HT1080 (cell line): ENCODE measurements at regions not wholly inside any gene's neighbourhood (a gene's known extent, or its start where the extent isn't known, plus 50 kb on each side); places are given as distances from the start of the nearest gene placed in this dataset.
"Not testable (repeated sequence)": the region's sequence is repeated elsewhere in the genome, so short reads cannot be mapped to it uniquely, and the experiment has no call there.

ENCODE experiments used
- DNase-seq: peaks from one replicate; pipeline ENCODE4 v3.0.0-alpha.2; 2015; ENCODE audit warnings: low read depth

DNA sequence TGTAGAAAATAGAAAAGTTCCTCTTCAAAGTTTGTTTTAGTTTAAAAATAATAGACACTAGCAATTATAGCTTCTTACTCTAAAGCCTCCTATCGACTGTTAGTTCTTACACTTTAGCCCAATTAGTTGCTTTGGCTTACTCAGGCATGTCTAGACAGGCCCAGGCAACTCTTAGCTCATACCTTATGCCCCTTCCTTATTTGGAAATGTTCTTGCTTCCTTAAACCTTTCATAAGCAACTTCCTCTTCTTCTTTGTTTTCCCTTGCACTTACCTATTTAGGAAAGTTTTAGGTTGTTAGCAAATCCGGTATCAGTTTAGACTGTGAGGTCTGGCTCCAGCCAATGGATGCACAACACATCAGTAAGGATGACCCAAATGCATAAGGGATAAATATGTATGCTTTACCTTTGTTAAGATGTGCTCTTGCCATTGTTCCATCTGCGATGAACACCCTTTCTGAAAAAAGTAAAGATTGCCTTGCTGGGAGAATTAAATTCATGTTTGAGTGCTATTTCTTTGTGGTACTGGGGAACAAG lies 1277.5 kb upstream of the CNTN5 start:
- DNase-seq = peak; percentile 54

DNA sequence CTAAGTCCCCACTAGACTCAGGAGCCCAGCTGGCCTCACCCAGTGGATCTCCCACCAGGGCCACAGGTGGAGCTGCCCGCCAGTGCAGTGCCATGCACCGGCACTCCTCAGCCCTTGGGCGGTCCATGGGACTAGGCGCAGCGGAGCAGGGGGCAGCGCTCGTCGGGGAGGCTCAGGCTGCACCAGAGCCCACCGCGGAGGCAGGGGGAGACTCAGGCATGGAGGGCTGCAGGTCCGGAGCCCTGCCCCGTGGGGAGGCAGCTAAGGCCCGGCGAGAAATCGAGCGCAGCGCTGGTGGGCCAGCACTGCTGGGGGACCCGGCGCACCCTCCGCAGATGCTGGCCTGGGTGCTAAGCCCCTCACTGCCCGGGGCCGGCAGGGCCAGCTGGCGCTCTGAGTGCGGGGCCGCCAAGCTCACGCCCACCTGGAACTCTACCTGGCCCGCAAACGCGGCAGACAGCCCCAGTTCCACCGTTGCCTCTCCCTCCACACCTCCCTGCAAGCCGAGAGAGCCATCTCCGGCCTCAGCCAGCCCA lies 1275.2 kb upstream of the CNTN5 start:
- no peak for DNase-seq

GRCh38 chr11:97746818-97747217 lies 1273.9 kb upstream of the CNTN5 start:
- DNase-seq = no peak

GRCh38 chr11:97751405-97751804 lies 1269.3 kb upstream of the CNTN5 start:
- no peak for DNase-seq

GRCh38 chr11:97751952-97752351 lies 1268.8 kb upstream of the CNTN5 start:
- no peak for DNase-seq

DNA sequence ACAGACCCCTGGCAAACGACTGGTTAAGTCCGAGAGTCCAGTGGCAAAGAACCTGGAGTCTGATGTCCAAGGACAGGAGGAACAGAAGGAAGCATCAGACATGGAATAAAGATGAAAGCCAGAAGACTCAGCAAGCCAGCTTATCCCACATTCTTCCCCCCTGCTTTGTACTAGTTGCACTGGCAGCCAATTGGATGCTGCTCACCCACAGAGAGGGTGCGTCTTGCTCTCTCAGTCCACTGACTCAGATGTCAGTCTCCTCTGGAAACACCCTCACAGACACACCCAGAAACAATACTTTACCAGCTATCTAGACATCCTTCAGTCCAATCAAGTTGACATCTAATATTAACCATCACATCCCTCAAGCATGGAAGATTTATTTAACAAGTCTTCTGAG lies 1265.8 kb upstream of the CNTN5 start:
- no peak for DNase-seq

- DNase-seq = peak; percentile 28
Measured at GRCh38 chr11:97756571-97757335, 1264.0 kb upstream of the CNTN5 start.

DNA sequence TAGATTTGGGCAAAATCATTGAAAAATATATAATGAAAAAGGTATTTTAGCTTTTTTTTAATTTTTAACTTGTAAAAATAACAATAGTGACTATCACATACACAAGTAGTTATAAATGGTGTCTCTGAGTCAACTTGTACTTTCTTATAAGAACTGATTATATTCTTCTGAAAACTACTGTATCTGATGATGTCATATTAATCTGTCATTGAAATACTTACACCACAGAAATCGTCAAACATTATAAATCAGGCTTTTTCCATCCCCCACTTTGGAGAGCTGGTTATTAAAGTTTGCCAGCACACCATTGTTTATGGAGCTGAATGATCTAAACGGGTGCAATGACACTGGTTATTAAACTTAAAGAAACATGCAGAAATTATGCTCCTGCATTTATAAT lies 1259.6 kb upstream of the CNTN5 start:
- no peak for DNase-seq

- no peak for DNase-seq
Measured at GRCh38 chr11:97764193-97764592, 1256.6 kb upstream of the CNTN5 start.

- DNase-seq = no peak
Measured at GRCh38 chr11:97764605-97765004, 1256.1 kb upstream of the CNTN5 start.

DNA sequence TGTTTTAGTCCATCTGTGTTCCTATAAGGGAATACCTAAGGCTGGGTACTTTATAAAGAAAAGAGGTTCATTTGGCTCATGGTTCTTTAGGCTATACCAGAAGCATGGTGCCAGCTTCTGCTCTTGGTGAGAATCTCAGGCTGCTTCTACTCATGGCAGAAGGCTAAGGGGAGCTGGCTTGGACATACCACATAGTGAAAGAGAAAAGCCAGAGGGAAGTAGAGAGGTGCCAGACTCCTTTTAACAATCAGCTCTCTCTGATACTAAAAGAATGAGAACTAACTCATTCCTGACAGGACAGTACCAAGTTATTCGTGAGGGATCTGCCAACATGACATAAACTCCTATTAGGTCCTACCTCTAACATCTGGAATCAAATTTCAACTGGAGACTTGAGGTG lies 1250.2 kb upstream of the CNTN5 start:
- DNase-seq = no peak

- no peak for DNase-seq
Measured at GRCh38 chr11:97772705-97773104, 1248.0 kb upstream of the CNTN5 start.

DNA sequence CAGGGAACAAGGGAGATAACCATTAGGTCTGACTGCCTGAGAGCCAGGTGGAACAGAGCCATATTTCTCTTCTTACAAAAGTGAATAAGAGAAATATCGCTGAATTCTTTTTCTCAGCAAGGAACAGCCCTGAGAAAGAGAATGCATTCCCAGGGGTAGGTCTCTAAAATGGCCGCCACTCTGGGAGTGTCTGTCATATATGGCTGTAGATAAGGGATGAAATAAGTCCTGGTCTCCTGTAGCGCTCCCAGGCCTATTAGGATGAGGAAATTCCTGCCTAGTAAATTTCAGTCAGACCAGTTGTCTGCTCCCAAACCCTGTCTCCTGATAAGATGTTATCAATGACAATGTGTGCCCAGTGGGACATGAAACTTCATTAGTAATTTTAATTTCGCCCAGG lies 1236.4 kb upstream of the CNTN5 start:
- not testable (repeated sequence) for DNase-seq

DNA sequence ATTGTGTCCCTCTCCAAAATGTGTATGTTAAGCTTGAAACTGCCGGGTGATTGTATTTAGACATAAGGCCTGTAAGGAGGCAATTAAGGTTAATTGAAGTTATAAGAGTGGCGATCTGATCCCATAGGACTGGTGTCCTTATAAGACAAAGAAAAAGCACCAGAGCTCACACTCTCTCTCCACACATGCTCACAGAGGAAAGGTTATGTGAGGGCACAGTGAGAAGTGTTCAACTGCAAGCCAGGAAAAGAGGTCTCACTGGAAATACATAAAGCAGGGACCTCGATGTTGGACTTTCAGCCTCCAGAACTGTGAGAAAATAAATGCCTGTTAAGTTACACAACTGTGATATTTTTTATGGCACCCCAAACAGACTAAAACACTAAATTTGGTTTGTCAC lies 1233.8 kb upstream of the CNTN5 start:
- DNase-seq = no peak

- no peak for DNase-seq
Measured at GRCh38 chr11:97794876-97795275, 1225.9 kb upstream of the CNTN5 start.

- no peak for DNase-seq
Measured at GRCh38 chr11:97800891-97801290, 1219.9 kb upstream of the CNTN5 start.

GRCh38 chr11:97814325-97814959 lies 1206.3 kb upstream of the CNTN5 start:
- no peak for DNase-seq

DNA sequence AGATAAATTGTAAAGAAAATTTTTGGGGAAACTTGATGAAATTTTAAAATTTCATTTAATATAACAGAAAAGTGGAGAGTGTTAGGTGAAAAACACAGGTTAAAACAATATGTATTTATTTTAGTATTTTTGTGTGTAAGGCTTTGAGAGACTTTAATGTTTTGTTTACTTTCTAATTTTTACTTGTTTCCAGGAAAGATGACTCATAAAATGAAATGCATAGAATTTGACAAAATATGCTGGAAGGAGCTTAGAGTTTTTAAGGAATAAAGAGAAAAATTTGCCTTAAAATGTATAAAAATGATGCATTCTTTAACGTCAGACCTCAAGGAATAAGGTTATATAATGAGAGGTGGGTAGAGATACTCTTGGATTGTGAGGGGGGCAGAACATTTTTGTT lies 1205.1 kb upstream of the CNTN5 start:
- DNase-seq = no peak

DNA sequence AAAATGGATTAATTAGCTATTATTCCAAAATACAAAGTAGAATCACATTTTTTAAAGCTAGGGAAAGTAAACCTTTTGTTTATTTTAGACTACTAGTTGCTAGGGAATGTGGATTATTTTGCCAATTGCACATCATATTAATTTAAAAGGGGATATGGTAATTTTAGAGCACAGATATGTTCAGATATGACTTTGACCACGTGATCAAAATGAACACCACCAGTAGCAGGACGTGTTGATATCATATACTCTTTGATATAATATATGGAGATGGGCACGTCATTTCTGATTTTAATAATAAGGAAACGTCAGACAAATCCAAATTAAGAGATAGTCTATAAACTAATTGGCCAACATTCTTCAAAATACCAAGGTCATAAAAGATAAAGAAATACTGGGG lies 1188.3 kb upstream of the CNTN5 start:
- no peak for DNase-seq

- DNase-seq = no peak
Measured at GRCh38 chr11:97833412-97833811, 1187.3 kb upstream of the CNTN5 start.

DNA sequence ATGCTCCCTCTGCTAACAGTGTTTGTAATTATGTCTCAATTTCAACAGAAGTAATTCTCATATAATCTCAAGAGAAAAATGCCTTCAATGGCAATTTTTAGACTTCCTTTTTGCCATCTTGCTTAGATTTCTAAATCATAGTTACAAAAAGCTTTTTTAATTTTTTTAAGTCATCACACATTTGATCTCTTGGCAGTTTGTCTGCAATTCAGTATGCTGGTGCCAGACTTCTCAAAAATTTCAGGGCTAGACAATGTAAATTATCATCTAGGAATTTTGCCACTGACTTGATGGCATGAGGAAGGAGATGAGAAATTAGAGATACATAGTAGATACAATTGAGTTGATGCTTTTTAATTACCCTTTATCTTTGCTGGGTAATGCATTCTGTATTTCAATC lies 1176.7 kb upstream of the CNTN5 start:
- no peak for DNase-seq

DNA sequence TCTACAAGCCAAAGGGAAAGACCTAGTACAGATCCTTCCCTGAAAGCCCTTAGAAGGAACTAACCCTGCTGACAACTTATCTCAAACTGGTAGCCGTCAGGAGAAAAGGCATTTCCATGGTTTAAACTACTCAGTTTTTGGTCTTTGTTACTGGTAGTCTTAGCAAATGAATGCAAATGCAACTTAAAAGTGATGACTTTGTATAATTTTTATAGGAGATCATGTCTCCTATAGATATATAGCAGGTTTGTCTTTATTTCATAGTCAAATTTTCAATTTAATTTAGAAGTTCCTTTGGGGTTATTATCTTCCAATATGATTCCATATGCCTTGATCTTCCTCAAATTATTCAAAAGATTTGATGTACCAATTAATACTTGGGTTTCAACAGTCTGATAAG lies 1173.0 kb upstream of the CNTN5 start:
- DNase-seq = no peak

GRCh38 chr11:97850701-97851100 lies 1170.0 kb upstream of the CNTN5 start:
- no peak for DNase-seq
